ENCODE measurements at regions not wholly inside any gene's neighbourhood (a gene's known extent, or its start where the extent isn't known, plus 50 kb on each side); places are given as distances from the start of the nearest gene placed in this dataset.

- Histone ChIP-seq H3K27me3 (replicated peaks; ENCODE audit: insufficient read depth) (no peaks in the 10 kb centered on the region), H3K9me3 (no peaks in the 10 kb centered on the region), H3K36me3 (no peaks in the 10 kb centered on the region), H3K27ac (no peak overlapping the region), H3K4me3 (no peak overlapping the region), H3K4me1 (ENCODE audit: control insufficient read depth in 1 of 2, low read depth in 2 of 2) (no peaks in the 10 kb centered on the region)
- TF ChIP-seq, protein P1, sequence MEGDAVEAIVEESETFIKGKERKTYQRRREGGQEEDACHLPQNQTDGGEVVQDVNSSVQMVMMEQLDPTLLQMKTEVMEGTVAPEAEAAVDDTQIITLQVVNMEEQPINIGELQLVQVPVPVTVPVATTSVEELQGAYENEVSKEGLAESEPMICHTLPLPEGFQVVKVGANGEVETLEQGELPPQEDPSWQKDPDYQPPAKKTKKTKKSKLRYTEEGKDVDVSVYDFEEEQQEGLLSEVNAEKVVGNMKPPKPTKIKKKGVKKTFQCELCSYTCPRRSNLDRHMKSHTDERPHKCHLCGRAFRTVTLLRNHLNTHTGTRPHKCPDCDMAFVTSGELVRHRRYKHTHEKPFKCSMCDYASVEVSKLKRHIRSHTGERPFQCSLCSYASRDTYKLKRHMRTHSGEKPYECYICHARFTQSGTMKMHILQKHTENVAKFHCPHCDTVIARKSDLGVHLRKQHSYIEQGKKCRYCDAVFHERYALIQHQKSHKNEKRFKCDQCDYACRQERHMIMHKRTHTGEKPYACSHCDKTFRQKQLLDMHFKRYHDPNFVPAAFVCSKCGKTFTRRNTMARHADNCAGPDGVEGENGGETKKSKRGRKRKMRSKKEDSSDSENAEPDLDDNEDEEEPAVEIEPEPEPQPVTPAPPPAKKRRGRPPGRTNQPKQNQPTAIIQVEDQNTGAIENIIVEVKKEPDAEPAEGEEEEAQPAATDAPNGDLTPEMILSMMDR (IDR thresholded peaks at IDR 0.05): no peak
- DNase-seq (ENCODE audit: low spot score): no peak
- ATAC-seq (ENCODE audit: insufficient number of reproducible peaks, low FRiP score, low read depth): no peak
Observed at GRCh38 chr18:38402509-38402908, 836.9 kb upstream of the CELF4 start.

DNA sequence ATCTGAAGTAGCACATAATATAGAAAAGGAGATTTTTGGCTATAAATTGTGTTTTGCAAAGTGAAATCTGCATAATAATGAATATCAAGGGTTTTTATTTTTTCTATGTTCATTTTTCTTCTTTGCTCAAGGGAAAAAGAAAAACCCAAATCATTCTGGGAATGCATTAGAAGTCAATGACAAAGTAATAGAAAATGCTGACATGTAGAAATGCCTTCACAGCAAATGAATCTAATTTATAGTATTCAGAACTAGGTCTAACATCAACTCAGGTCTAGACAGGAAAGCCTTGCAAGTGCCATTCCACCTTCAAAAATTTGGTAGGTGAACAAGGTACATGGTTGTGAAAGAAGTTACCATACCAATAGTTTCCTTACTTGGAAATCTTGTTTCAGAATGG lies 831.5 kb upstream of the CELF4 start:
- H3K4me3 ChIP-seq: no peak overlapping the region
- DNase-seq (ENCODE audit: low spot score) (no peak), ATAC-seq (ENCODE audit: insufficient number of reproducible peaks, low FRiP score, low read depth) (no peak)
- H3K36me3 ChIP-seq: no peaks in the 10 kb centered on the region
- no peaks in the 10 kb centered on the region for H3K4me1 ChIP-seq (ENCODE audit: control insufficient read depth in 1 of 2, low read depth in 2 of 2)
- H3K27me3 ChIP-seq (replicated peaks; ENCODE audit: insufficient read depth): no peaks in the 10 kb centered on the region
- H3K27ac ChIP-seq: no peak overlapping the region
- TF ChIP-seq, protein P1 (IDR thresholded peaks at IDR 0.05): no peak
- H3K9me3 ChIP-seq: no peaks in the 10 kb centered on the region

DNA sequence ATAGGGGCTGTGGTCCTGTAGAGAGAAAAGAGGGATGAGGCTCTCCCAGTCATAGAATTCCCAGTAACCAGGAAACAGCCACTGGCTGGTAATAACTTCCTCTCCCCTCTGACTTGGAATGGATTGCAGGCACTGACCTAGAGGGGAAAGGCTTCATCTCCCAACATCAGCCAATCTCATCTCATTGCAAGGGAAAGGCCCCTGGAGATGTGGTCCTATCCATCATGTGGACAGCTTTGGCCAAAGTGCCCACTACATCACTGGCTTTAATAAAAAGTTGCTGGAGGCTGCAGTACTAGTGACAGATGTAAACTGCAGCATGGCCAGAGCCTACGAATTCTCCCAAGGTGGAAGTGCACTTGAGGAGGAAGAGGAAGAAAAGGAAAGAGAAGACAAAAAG lies 820.5 kb upstream of the CELF4 start:
- ATAC-seq (ENCODE audit: insufficient number of reproducible peaks, low FRiP score, low read depth): no peak
- Histone ChIP-seq H3K4me3 (no peak overlapping the region), H3K9me3 (no peaks in the 10 kb centered on the region), H3K4me1 (ENCODE audit: control insufficient read depth in 1 of 2, low read depth in 2 of 2) (no peaks in the 10 kb centered on the region), H3K27ac (no peak overlapping the region), H3K36me3 (no peaks in the 10 kb centered on the region), H3K27me3 (replicated peaks; ENCODE audit: insufficient read depth) (no peaks in the 10 kb centered on the region)
- TF ChIP-seq, protein P1 (IDR thresholded peaks at IDR 0.05): no peak
- DNase-seq (ENCODE audit: low spot score): no peak

DNA sequence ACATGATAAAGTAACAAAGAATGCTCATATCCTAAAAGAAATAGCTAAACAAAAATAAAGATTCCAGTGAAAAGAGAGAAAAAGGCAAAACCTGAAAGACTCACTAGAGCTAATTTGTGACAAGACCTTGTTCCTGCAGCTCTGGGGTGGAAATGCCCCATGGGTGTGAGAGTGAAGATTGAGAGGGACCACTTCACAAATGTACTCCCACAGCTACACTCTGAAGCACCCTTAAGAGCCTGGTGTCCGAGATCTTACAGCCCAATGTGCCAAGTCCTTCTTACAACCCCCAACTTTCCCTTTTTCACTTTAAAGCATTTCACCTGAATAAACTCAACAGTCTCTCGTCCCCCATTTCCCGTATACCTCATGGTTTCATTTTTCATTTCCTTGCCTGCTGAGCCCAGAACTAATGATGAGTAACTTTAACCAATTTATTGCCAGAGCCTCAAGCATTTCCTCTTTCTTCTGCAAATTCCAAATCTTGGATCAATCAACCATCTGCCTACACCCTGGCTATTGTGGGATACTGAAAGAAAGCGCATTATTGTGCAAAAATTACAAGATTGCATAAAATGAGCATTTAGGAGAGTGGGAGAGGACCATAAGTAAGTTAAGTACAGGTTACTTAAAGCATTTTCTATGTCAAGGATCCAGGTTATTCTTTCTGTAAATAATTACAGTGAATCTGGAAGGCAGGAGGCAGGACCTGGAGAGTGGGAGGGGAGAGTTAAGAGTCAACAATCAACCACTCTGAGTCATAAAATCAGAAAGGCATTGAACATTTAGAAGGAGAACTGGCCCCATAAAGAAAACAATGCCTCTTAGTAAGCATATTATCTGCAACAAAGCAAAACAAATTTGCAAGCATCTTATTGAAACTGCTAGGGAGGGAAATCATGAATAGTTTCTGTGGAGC lies 804.4 kb upstream of the CELF4 start:
- Histone ChIP-seq H3K4me3 (no peak overlapping the region), H3K27ac (no peak overlapping the region), H3K9me3 (no peaks in the 10 kb centered on the region), H3K4me1 (ENCODE audit: control insufficient read depth in 1 of 2, low read depth in 2 of 2) (peaks cover 0 to 7% of the 10 kb centered on the region in 2 donors), H3K36me3 (no peaks in the 10 kb centered on the region), H3K27me3 (replicated peaks; ENCODE audit: insufficient read depth) (no peaks in the 10 kb centered on the region)
- no peak for ATAC-seq (ENCODE audit: insufficient number of reproducible peaks, low FRiP score, low read depth)
- DNase-seq (ENCODE audit: low spot score): no peak
- TF ChIP-seq, protein P1 (IDR thresholded peaks at IDR 0.05): no peak

GRCh38 chr18:38368886-38369285 lies 803.3 kb upstream of the CELF4 start:
- no peaks in the 10 kb centered on the region for H3K27me3 ChIP-seq (replicated peaks; ENCODE audit: insufficient read depth)
- H3K27ac ChIP-seq: no peak overlapping the region
- H3K9me3 ChIP-seq: no peaks in the 10 kb centered on the region
- ATAC-seq (ENCODE audit: insufficient number of reproducible peaks, low FRiP score, low read depth) (no peak), DNase-seq (ENCODE audit: low spot score) (no peak)
- no peak overlapping the region for H3K4me3 ChIP-seq
- peaks cover 0 to 7% of the 10 kb centered on the region in 2 donors for H3K4me1 ChIP-seq (ENCODE audit: control insufficient read depth in 1 of 2, low read depth in 2 of 2)
- TF ChIP-seq, protein P1 (IDR thresholded peaks at IDR 0.05): no peak
- no peaks in the 10 kb centered on the region for H3K36me3 ChIP-seq
